ENCODE measurements at regions not wholly inside any gene's neighbourhood (a gene's known extent, or its start where the extent isn't known, plus 50 kb on each side); places are given as distances from the start of the nearest gene placed in this dataset.

GRCh38 chr9:82651474-82651873, 411.5 kb downstream of the RASEF start:
- 93% methylated on average over 2 of the region's 2 CpGs; no CpG with 5 or more reads in 1 of the 2 experiments for WGBS, 2 experiments (ENCODE audit: insufficient coverage in 1 of 2, insufficient read length in 1 of 2)
- H3K4me1 ChIP-seq (ENCODE audit: control insufficient read depth, insufficient read depth, low read length) = no peaks in the 10 kb centered on the region
- TF ChIP-seq, protein P1, sequence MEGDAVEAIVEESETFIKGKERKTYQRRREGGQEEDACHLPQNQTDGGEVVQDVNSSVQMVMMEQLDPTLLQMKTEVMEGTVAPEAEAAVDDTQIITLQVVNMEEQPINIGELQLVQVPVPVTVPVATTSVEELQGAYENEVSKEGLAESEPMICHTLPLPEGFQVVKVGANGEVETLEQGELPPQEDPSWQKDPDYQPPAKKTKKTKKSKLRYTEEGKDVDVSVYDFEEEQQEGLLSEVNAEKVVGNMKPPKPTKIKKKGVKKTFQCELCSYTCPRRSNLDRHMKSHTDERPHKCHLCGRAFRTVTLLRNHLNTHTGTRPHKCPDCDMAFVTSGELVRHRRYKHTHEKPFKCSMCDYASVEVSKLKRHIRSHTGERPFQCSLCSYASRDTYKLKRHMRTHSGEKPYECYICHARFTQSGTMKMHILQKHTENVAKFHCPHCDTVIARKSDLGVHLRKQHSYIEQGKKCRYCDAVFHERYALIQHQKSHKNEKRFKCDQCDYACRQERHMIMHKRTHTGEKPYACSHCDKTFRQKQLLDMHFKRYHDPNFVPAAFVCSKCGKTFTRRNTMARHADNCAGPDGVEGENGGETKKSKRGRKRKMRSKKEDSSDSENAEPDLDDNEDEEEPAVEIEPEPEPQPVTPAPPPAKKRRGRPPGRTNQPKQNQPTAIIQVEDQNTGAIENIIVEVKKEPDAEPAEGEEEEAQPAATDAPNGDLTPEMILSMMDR (conservative IDR thresholded peaks at IDR 0.05) = no peak
- H3K27ac Mint-ChIP-seq = no peak overlapping the region
- H3K9me3 ChIP-seq (ENCODE audit: control insufficient read depth, low read length) = peaks cover 5% of the 10 kb centered on the region
- H3K4me3 ChIP-seq (ENCODE audit: low read length) = no peak overlapping the region
- H3K27me3 Mint-ChIP-seq (ENCODE audit: insufficient read depth) = no peaks in the 10 kb centered on the region
- H3K4me3 Mint-ChIP-seq = no peak overlapping the region
- H3K9ac ChIP-seq (ENCODE audit: extremely low read depth, low read length, poor library complexity, severe bottlenecking) = no peak overlapping the region
- no peaks in the 10 kb centered on the region for H3K36me3 ChIP-seq (ENCODE audit: control insufficient read depth, insufficient read depth, low read length)
- H3K27me3 ChIP-seq (ENCODE audit: control insufficient read depth, insufficient read depth, low read length, poor library complexity, severe bottlenecking) = no peaks in the 10 kb centered on the region
- H3K36me3 Mint-ChIP-seq (ENCODE audit: low read depth) = no peaks in the 10 kb centered on the region
- peaks cover 2% of the 10 kb centered on the region for H3K9me3 Mint-ChIP-seq
- H3K4me1 Mint-ChIP-seq = no peaks in the 10 kb centered on the region
- no peak for DNase-seq
- no peak overlapping the region for H3K27ac ChIP-seq (ENCODE audit: low read depth, low read length)

DNA sequence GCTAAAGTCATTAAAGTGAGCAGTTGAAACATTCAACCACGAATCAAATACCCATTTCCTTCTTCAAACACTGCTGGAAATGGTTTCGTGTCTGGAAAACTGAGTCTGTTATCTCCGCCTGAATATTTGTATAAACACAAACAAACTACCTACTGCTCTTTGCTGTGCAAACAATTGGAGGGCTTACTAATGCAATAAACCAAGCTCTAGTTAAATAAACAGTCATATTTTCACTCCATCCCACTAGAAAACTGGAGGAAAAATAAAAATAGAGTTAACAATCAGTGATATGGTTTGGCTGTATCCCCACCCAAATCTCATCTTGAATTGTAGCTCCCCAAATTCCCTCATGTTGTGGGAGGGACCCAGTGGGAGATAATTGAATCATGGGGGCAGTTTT, 397.6 kb downstream of the RASEF start:
- no peaks in the 10 kb centered on the region for H3K4me1 ChIP-seq (ENCODE audit: control insufficient read depth, insufficient read depth, low read length)
- no peak overlapping the region for H3K4me3 ChIP-seq (ENCODE audit: low read length)
- H3K27me3 ChIP-seq (ENCODE audit: control insufficient read depth, insufficient read depth, low read length, poor library complexity, severe bottlenecking) = no peaks in the 10 kb centered on the region
- Mint-ChIP-seq H3K4me1 (peaks cover 3% of the 10 kb centered on the region), H3K27me3 (ENCODE audit: insufficient read depth) (no peaks in the 10 kb centered on the region), H3K36me3 (ENCODE audit: low read depth) (no peaks in the 10 kb centered on the region), H3K4me3 (no peak overlapping the region), H3K9me3 (no peaks in the 10 kb centered on the region), H3K27ac (no peak overlapping the region)
- no peaks in the 10 kb centered on the region for H3K9me3 ChIP-seq (ENCODE audit: control insufficient read depth, low read length)
- DNase-seq = no peak
- H3K9ac ChIP-seq (ENCODE audit: extremely low read depth, low read length, poor library complexity, severe bottlenecking) = no peak overlapping the region
- TF ChIP-seq, protein P1 (conservative IDR thresholded peaks at IDR 0.05) = no peak
- no peaks in the 10 kb centered on the region for H3K36me3 ChIP-seq (ENCODE audit: control insufficient read depth, insufficient read depth, low read length)
- no peak overlapping the region for H3K27ac ChIP-seq (ENCODE audit: low read depth, low read length)
- 90 to 95% methylated on average over 3 of the region's 3 CpGs for WGBS, 2 experiments (ENCODE audit: insufficient coverage in 1 of 2, insufficient read length in 1 of 2)

DNA sequence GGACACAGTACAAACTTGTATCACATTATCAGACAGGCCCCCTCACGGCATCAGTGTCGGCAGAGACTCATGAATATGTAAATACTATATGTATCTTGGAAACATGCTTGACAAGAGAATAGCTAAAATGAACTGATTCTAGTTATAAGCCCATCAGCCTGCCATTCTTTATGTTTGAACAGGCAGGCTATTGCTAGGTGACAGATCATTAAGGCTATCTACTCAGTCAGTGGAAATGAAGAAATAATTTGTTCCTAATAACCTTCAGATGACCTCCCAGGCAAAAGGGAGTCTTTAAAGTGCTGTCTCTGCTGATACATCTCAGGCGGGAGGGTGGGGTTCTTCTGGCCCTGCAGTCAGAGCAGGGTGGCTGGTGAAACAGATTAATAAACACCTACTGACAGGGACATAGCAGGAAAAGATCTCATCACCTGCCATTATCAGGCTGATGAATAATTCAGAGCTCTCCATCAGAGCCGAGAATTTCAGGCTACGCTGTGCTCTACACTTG, 394.2 kb downstream of the RASEF start:
- Mint-ChIP-seq H3K4me3 (no peak overlapping the region), H3K4me1 (peaks cover 6% of the 10 kb centered on the region), H3K9me3 (no peaks in the 10 kb centered on the region), H3K36me3 (ENCODE audit: low read depth) (no peaks in the 10 kb centered on the region), H3K27me3 (ENCODE audit: insufficient read depth) (no peaks in the 10 kb centered on the region), H3K27ac (no peak overlapping the region)
- Histone ChIP-seq H3K9me3 (ENCODE audit: control insufficient read depth, low read length) (no peaks in the 10 kb centered on the region), H3K4me1 (ENCODE audit: control insufficient read depth, insufficient read depth, low read length) (no peaks in the 10 kb centered on the region), H3K36me3 (ENCODE audit: control insufficient read depth, insufficient read depth, low read length) (no peaks in the 10 kb centered on the region), H3K4me3 (ENCODE audit: low read length) (no peak overlapping the region), H3K27ac (ENCODE audit: low read depth, low read length) (no peak overlapping the region), H3K9ac (ENCODE audit: extremely low read depth, low read length, poor library complexity, severe bottlenecking) (no peak overlapping the region), H3K27me3 (ENCODE audit: control insufficient read depth, insufficient read depth, low read length, poor library complexity, severe bottlenecking) (no peaks in the 10 kb centered on the region)
- TF ChIP-seq, protein P1 (conservative IDR thresholded peaks at IDR 0.05) = no peak
- WGBS, 2 experiments (ENCODE audit: insufficient coverage in 1 of 2, insufficient read length in 1 of 2) = 93% methylated on average over 5 of the region's 5 CpGs; no CpG with 5 or more reads in 1 of the 2 experiments
- no peak for DNase-seq
